ENCODE measurements at regions not wholly inside any gene's neighbourhood (a gene's known extent, or its start where the extent isn't known, plus 50 kb on each side); places are given as distances from the start of the nearest gene placed in this dataset.

DNA sequence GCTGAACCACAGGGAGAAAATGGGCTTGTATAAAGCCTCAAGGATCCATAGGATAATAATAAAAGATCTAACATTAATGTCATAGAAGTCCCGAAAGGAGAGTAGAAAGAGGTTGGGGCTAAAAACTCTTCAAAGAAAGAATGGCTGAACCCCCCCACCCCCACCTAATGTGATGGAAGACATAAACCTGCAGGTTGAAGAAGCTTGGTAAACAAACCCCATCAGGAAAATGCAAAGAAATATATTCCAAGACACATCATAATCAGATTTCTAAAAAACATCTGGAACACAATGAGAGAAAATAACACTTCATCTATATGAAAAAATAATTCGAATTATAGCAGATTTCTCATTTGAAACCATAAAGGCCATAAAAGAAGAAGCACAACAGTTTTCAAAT, 105.6 kb upstream of the BAIAP2L1 start:
- TF ChIP-seq CTCF (IDR thresholded peaks at IDR 0.05; ENCODE audit: poor library complexity) (no peak), EZH2phosphoT487 (IDR thresholded peaks at IDR 0.05; ENCODE audit: low read depth, severe bottlenecking, unreplicated experiment) (no peak)
